Right lobe of liver (tissue), 4 donors: ENCODE measurements at regions not wholly inside any gene's neighbourhood (a gene's known extent, or its start where the extent isn't known, plus 50 kb on each side); places are given as distances from the start of the nearest gene placed in this dataset.

ENCODE experiments used
- POLR2A ChIP-seq: fragments of 450-650 bp; IDR thresholded peaks from one replicate; pipeline ENCODE4 v1.6.1; 2017; ENCODE audit warnings: antibody characterized with exemption, mild to moderate bottlenecking
- TF ChIP-seq, protein P1 (sequence below), 4 donors: fragments of 200-600 bp in 3 of 4; fragments of 450-650 bp in 1 of 4; IDR thresholded peaks; one replicate each; pipeline versions ENCODE4 v1.5.1 to v1.8.0; 2016 to 2022; ENCODE audit warnings: antibody characterized with exemption in 4 of 4, mild to moderate bottlenecking in 2 of 4
- donor health status: DM: no; HTN: no; CAD: no.
- donor health status: DM: no; HTN: no; CAD: no.
- donor health status: DM: no; HTN: yes; CAD: no.

GRCh38 chr6:26230351-26230750, 134.6 kb upstream of the BTN3A2 start:
- TF ChIP-seq, protein P1, sequence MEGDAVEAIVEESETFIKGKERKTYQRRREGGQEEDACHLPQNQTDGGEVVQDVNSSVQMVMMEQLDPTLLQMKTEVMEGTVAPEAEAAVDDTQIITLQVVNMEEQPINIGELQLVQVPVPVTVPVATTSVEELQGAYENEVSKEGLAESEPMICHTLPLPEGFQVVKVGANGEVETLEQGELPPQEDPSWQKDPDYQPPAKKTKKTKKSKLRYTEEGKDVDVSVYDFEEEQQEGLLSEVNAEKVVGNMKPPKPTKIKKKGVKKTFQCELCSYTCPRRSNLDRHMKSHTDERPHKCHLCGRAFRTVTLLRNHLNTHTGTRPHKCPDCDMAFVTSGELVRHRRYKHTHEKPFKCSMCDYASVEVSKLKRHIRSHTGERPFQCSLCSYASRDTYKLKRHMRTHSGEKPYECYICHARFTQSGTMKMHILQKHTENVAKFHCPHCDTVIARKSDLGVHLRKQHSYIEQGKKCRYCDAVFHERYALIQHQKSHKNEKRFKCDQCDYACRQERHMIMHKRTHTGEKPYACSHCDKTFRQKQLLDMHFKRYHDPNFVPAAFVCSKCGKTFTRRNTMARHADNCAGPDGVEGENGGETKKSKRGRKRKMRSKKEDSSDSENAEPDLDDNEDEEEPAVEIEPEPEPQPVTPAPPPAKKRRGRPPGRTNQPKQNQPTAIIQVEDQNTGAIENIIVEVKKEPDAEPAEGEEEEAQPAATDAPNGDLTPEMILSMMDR (IDR thresholded peaks at IDR 0.05) = no peak
- no peak for TF ChIP-seq POLR2A
